GM12878 (cell line): ENCODE measurements at regions not wholly inside any gene's neighbourhood (a gene's known extent, or its start where the extent isn't known, plus 50 kb on each side); places are given as distances from the start of the nearest gene placed in this dataset.

ENCODE experiments used
- ATF7 ChIP-seq: fragments of 450-650 bp; IDR thresholded peaks from 2 replicates; pipeline ENCODE4 v1.6.1; 2016; ENCODE audit warnings: low read depth, mild to moderate bottlenecking
- CEBPB ChIP-seq, 2 experiments: fragments of 150-350 bp in 1 of 2; IDR thresholded peaks; 2 replicates each; pipeline ENCODE4 v1.6.1; 2012 to 2014; ENCODE audit warnings: low read depth in 2 of 2, low read length in 2 of 2, borderline replicate concordance in 1 of 2, inconsistent platforms in 1 of 2
- CEBPZ ChIP-seq: fragments of 150-350 bp; IDR thresholded peaks from 2 replicates; pipeline ENCODE4 v1.6.1; 2016; ENCODE audit warnings: low read depth, low read length
- E2F4 ChIP-seq: IDR thresholded peaks from 2 replicates; pipeline ENCODE4 v1.6.1; 2012; ENCODE audit warnings: low read depth, low read length, improper control_type of control experiment
- FOS ChIP-seq: IDR thresholded peaks from 3 replicates; pipeline ENCODE4 v1.6.1; 2011; ENCODE audit warnings: borderline replicate concordance; ENCODE audit not compliant: insufficient read length; ENCODE audit errors: extremely low read depth
- HCFC1 ChIP-seq: fragments of 150-350 bp; IDR thresholded peaks from 2 replicates; pipeline ENCODE4 v1.6.1; 2014; ENCODE audit warnings: low read length
- MYC ChIP-seq: IDR thresholded peaks from 2 replicates; pipeline ENCODE4 v1.6.1; 2011; ENCODE audit warnings: mild to moderate bottlenecking, low read length, moderate library complexity, inconsistent platforms; ENCODE audit not compliant: insufficient read depth, insufficient replicate concordance, insufficient read length, severe bottlenecking
- RAD51 ChIP-seq: fragments of 450-650 bp; IDR thresholded peaks from 2 replicates; pipeline ENCODE4 v1.6.1; 2016; ENCODE audit warnings: moderate library complexity, mild to moderate bottlenecking, inconsistent platforms
- TAF1 ChIP-seq: IDR thresholded peaks from 2 replicates; pipeline ENCODE4 v1.6.1; 2011; ENCODE audit warnings: mild to moderate bottlenecking, low read depth, low read length, borderline replicate concordance
- ZNF24 ChIP-seq: fragments of 450-650 bp; IDR thresholded peaks from 2 replicates; pipeline ENCODE4 v1.6.1; 2017; ENCODE audit warnings: antibody characterized with exemption, mild to moderate bottlenecking

- no peak for TF ChIP-seq CEBPZ
- no peak for TF ChIP-seq FOS
- no peak for TF ChIP-seq CEBPB (IDR thresholded peaks at IDR 0.05; ENCODE audit: borderline replicate concordance in 1 of 2, low read depth in 2 of 2, low read length in 2 of 2)
- TF ChIP-seq ZNF24, result no peak
- no peak for TF ChIP-seq RAD51
- no peak for TF ChIP-seq ATF7
- TF ChIP-seq E2F4, result no peak
- no peak for TF ChIP-seq HCFC1
- TF ChIP-seq TAF1, result no peak
- TF ChIP-seq MYC, result no peak
Observed at GRCh38 chr11:129317571-129317970, 58.1 kb upstream of the BARX2 start (continued).
